GM12875 (cell line): ENCODE measurements at regions not wholly inside any gene's neighbourhood (a gene's known extent, or its start where the extent isn't known, plus 50 kb on each side); places are given as distances from the start of the nearest gene placed in this dataset.

ENCODE experiments used
- H3K4me3 ChIP-seq: one replicate; pipeline ENCODE4 v1.5.1; 2011; ENCODE audit warnings: low read depth, low read length, control low read depth
- CTCF ChIP-seq: IDR thresholded peaks from 2 replicates; pipeline ENCODE4 v1.5.1; 2011; ENCODE audit warnings: low read depth, mild to moderate bottlenecking, control low read depth, inconsistent platforms, low read length, moderate library complexity, borderline replicate concordance; ENCODE audit not compliant: insufficient read depth

- H3K4me3 ChIP-seq: no peak overlapping the region
- no peak for TF ChIP-seq CTCF
Observed at GRCh38 chr5:175201393-175201792, 242.6 kb downstream of the DRD1 start.

DNA sequence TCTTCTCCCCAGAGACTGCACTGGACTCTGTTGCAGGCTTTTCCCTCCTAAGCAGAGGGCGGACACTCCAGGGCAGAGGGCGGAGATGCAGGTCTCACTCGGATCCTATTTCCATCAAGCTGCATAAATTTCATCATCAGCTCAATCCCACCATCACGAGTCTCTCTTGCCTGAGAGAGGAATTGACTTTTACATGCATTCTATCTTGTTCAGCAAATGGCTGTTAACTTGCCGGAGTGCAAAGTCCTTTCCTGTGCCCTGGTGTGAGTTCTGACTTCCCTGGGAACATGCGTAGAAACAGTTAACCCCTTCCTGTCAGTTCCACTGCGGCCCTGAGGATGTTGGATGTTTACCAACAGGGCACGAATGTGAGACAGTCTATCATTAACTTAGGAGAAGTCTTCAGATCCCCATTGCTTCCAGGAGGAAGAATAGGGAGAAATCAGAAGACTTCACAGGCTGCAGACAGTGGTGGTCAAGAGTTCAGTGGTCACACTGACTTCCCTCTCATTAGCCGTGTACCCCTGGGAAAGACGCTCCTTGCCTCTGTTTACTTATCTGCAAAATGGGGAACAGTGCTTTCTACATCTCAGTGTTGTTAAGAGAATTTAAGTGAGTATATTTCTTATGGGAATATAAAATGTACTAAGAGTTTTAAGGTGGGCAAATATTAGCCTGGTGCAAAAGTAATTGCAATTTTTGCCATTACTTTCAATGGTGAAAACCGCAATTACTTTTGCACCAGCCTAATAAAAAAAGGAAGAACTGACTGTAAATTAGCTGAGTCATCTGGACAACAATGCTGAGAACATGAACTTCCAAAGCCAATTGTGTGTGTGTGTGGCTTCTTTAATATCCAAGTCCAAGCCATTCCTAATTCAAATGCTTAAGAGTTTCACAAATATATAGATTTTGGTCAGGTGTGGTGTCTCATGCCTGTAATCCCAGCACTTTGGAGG is 248.0 kb downstream of the DRD1 start:
- no peak for TF ChIP-seq CTCF
- no peak overlapping the region for H3K4me3 ChIP-seq

GRCh38 chr5:175181331-175181730 is 262.7 kb downstream of the DRD1 start:
- H3K4me3 ChIP-seq: no peak overlapping the region
- TF ChIP-seq CTCF: no peak

GRCh38 chr5:175170899-175171298 is 273.1 kb downstream of the DRD1 start:
- H3K4me3 ChIP-seq: no peak overlapping the region
- no peak for TF ChIP-seq CTCF

GRCh38 chr5:175168882-175169507 is 275.0 kb downstream of the DRD1 start:
- no peak for TF ChIP-seq CTCF
- no peak overlapping the region for H3K4me3 ChIP-seq

- no peak overlapping the region for H3K4me3 ChIP-seq
- TF ChIP-seq CTCF: no peak
Observed at GRCh38 chr5:175166026-175166425, 278.0 kb downstream of the DRD1 start.

DNA sequence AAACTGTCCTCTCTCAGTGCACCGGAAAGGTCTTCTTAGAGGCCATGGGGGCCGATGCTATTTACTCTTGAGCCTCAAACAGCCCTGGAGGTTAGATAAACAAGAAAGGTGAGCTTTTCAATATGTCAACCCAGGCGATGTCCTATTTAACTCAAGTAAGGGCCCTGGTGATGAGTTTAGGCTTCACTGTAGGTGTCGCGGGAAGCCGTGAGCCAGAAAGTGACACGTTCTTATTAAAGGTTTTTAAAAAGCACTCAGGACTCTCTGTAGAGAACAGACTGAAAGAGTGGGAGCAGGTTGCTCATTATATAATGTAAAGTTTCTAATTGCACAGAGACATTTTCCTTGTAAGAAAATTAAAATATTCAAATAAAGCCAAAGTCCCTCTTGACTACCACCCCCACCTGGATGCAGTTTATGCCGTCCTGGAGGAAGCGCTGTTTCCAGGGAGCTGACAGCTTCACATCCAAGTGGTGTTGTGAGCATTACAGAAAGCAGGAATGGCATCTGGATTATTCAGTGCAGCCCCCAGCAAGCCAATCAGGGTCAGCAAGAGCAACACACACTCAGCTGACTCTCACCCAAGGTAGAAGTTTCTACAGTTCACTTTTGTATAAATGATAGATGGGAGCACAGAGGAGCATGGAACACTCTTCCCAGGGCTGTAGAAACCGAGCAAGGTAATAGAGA is 280.3 kb downstream of the DRD1 start:
- no peak overlapping the region for H3K4me3 ChIP-seq
- no peak for TF ChIP-seq CTCF
